Mesenchymal stem cell (in vitro differentiated cells and primary cell): ENCODE measurements at regions not wholly inside any gene's neighbourhood (a gene's known extent, or its start where the extent isn't known, plus 50 kb on each side); places are given as distances from the start of the nearest gene placed in this dataset.
"Not testable (repeated sequence)": the region's sequence is repeated elsewhere in the genome, so short reads cannot be mapped to it uniquely, and the experiment has no call there.

Source experiments
- DNase-seq: peaks from one replicate; pipeline ENCODE4 v3.0.0-alpha.2; 2013
- H2AFZ ChIP-seq: one replicate; pipeline ENCODE4 v1.6.1; 2013; ENCODE audit warnings: low read depth, mild to moderate bottlenecking, control low read depth, inconsistent platforms, low read length, moderate library complexity
- H2AK5ac ChIP-seq: 2 replicates; pipeline ENCODE4 v1.6.1; 2013; ENCODE audit warnings: low read length, moderate library complexity, mild to moderate bottlenecking, inconsistent platforms; ENCODE audit not compliant: severe bottlenecking
- H2BK120ac ChIP-seq: one replicate; pipeline ENCODE4 v1.6.1; 2013; ENCODE audit warnings: low read depth, mild to moderate bottlenecking, inconsistent platforms, low read length, moderate library complexity
- H2BK12ac ChIP-seq, 2 experiments: one replicate each; pipeline ENCODE4 v1.6.1; 2013; ENCODE audit warnings: inconsistent platforms in 2 of 2, low read length in 2 of 2, mild to moderate bottlenecking in 2 of 2, moderate library complexity in 2 of 2, control low read depth in 1 of 2
- H2BK15ac ChIP-seq: one replicate; pipeline ENCODE4 v1.6.1; 2013; ENCODE audit warnings: mild to moderate bottlenecking, low read depth, inconsistent platforms; ENCODE audit not compliant: poor library complexity, severe bottlenecking
- H2BK5ac ChIP-seq: 2 replicates; pipeline ENCODE4 v1.6.1; 2013; ENCODE audit warnings: low read depth, mild to moderate bottlenecking, low read length, control low read depth, inconsistent platforms; ENCODE audit not compliant: poor library complexity, severe bottlenecking
- H3K14ac ChIP-seq, 2 experiments: one replicate each; pipeline ENCODE4 v1.6.1; 2013; ENCODE audit warnings: inconsistent platforms in 2 of 2, low read length in 2 of 2, control low read depth in 1 of 2, mild to moderate bottlenecking in 1 of 2, moderate library complexity in 1 of 2
- H3K18ac ChIP-seq, 2 experiments: one replicate each; pipeline ENCODE4 v1.6.1; 2013; ENCODE audit warnings: inconsistent platforms in 2 of 2, low read length in 2 of 2, control low read depth in 1 of 2, low read depth in 1 of 2, mild to moderate bottlenecking in 1 of 2
- H3K23ac ChIP-seq, 2 experiments: one replicate each; pipeline ENCODE4 v1.6.1; 2013; ENCODE audit warnings: inconsistent platforms in 2 of 2, low read length in 2 of 2, mild to moderate bottlenecking in 2 of 2, moderate library complexity in 2 of 2, control low read depth in 1 of 2
- H3K27ac ChIP-seq: 2 replicates; pipeline ENCODE4 v1.5.1; 2013; ENCODE audit warnings: mild to moderate bottlenecking, moderate library complexity, low read length, control low read depth, inconsistent platforms; ENCODE audit not compliant: poor library complexity, severe bottlenecking
- H3K27me3 ChIP-seq, 2 experiments: 2 replicates each; pipeline versions ENCODE4 v1.6.1 to v1.7.0; 2013; ENCODE audit warnings: low read length in 2 of 2, mild to moderate bottlenecking in 2 of 2, moderate library complexity in 2 of 2, control low read depth in 1 of 2, inconsistent platforms in 1 of 2; ENCODE audit not compliant: control insufficient read depth in 1 of 2, insufficient read depth in 1 of 2
- H3K36me3 ChIP-seq, 2 experiments: 2 replicates each; pipeline versions ENCODE4 v1.6.1 to v1.7.0; 2013; ENCODE audit warnings: low read length in 2 of 2, control low read depth in 1 of 2, inconsistent platforms in 1 of 2, low read depth in 1 of 2, mild to moderate bottlenecking in 1 of 2; ENCODE audit not compliant: insufficient read depth in 2 of 2, control insufficient read depth in 1 of 2
- H3K4ac ChIP-seq, 2 experiments: one replicate each; pipeline ENCODE4 v1.6.1; 2013; ENCODE audit warnings: inconsistent platforms in 2 of 2, low read length in 2 of 2, mild to moderate bottlenecking in 2 of 2, moderate library complexity in 2 of 2, control low read depth in 1 of 2, low read depth in 1 of 2
- H3K4me1 ChIP-seq: 2 replicates; pipeline ENCODE4 v1.6.1; 2013; ENCODE audit warnings: low read depth, low read length, control low read depth; ENCODE audit not compliant: control insufficient read depth, insufficient read depth
- H3K4me2 ChIP-seq: 2 replicates; pipeline ENCODE4 v1.6.1; 2013; ENCODE audit warnings: low read length, mild to moderate bottlenecking, inconsistent platforms; ENCODE audit not compliant: poor library complexity, severe bottlenecking
- H3K4me3 ChIP-seq, 2 experiments: 2 replicates each; pipeline versions ENCODE4 v1.5.1 to v1.7.0; 2013; ENCODE audit warnings: low read length in 2 of 2, mild to moderate bottlenecking in 2 of 2, control low read depth in 1 of 2, low read depth in 1 of 2; ENCODE audit not compliant: insufficient read depth in 1 of 2
- H3K79me1 ChIP-seq: replicated peaks from 2 replicates; pipeline ENCODE4 v1.6.1; 2013; ENCODE audit warnings: mild to moderate bottlenecking, control low read depth, low read length, inconsistent platforms; ENCODE audit not compliant: poor library complexity, severe bottlenecking
- H3K9ac ChIP-seq: 2 replicates; pipeline ENCODE4 v1.7.0; 2013; ENCODE audit warnings: mild to moderate bottlenecking, low read length, moderate library complexity
- H3K9me3 ChIP-seq: 2 replicates; pipeline ENCODE4 v1.7.0; 2013; ENCODE audit warnings: mild to moderate bottlenecking, low read length; ENCODE audit not compliant: control insufficient read depth
- H4K8ac ChIP-seq: one replicate; pipeline ENCODE4 v1.6.1; 2013; ENCODE audit warnings: inconsistent platforms, mild to moderate bottlenecking, low read length, moderate library complexity
- H4K91ac ChIP-seq: one replicate; pipeline ENCODE4 v1.6.1; 2013; ENCODE audit warnings: mild to moderate bottlenecking, low read length, inconsistent platforms
- WGBS: methylation state at CpG from one replicate; pipeline ENCODE4 v1.1.7; 2013; ENCODE audit warnings: mixed read lengths; 5-methylcytosine and 5-hydroxymethylcytosine counted together

DNA sequence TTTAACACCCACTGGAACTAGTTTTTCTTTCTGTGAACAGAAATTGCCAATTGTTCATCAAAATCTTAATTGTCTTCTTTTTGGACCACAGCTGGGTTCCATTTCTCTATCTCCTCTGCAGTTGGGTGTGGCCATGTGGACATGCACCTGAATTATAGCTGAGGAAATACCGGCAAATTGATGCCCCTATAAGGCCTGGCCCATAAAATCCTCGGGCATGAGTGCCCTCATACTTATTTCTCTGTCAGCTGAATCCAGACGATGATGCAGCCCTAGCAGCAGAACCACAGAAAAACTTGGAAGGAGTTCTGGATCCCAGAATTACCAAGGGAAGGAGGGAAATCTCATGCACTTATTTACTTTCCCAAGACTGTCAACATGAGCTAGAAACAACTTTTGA lies 249.0 kb downstream of the CYRIA start:
- Histone ChIP-seq H3K4ac (no peak overlapping the region), H4K8ac (no peak overlapping the region), H3K18ac (no peak overlapping the region), H2BK15ac (no peak overlapping the region), H3K79me1 (no peaks in the 10 kb centered on the region), H3K23ac (no peak overlapping the region), H2BK12ac (no peak overlapping the region), H3K9me3 (peaks cover 3% of the 10 kb centered on the region), H2BK120ac (no peak overlapping the region), H3K27me3 (no peaks in the 10 kb centered on the region), H3K27ac (no peak overlapping the region), H3K4me1 (no peaks in the 10 kb centered on the region), H2AK5ac (no peak overlapping the region), H3K14ac (no peak overlapping the region), H3K4me2 (no peak overlapping the region), H3K36me3 (no peaks in the 10 kb centered on the region), H3K4me3 (no peak overlapping the region), H2BK5ac (no peak overlapping the region), H3K9ac (no peak overlapping the region), H2AFZ (no peak overlapping the region), H4K91ac (no peak overlapping the region)
- WGBS = 77% methylated on average over 3 of the region's 3 CpGs
- no peak for DNase-seq

- H2AFZ ChIP-seq, H2BK15ac ChIP-seq, H3K4me1 ChIP-seq, H4K91ac ChIP-seq, H4K8ac ChIP-seq, H3K9ac ChIP-seq, H3K14ac ChIP-seq, H2BK5ac ChIP-seq, H3K36me3 ChIP-seq, H3K4me2 ChIP-seq, H2BK120ac ChIP-seq, H3K23ac ChIP-seq, H3K4me3 ChIP-seq, H2BK12ac ChIP-seq, DNase-seq, H2AK5ac ChIP-seq, H3K18ac ChIP-seq, H3K4ac ChIP-seq, H3K9me3 ChIP-seq, H3K27ac ChIP-seq, H3K79me1 ChIP-seq, H3K27me3 ChIP-seq: not testable (repeated sequence)
- 79% methylated on average over 3 of the region's 6 CpGs for WGBS
Observed at GRCh38 chr2:16415861-16416260, 249.8 kb downstream of the CYRIA start.

DNA sequence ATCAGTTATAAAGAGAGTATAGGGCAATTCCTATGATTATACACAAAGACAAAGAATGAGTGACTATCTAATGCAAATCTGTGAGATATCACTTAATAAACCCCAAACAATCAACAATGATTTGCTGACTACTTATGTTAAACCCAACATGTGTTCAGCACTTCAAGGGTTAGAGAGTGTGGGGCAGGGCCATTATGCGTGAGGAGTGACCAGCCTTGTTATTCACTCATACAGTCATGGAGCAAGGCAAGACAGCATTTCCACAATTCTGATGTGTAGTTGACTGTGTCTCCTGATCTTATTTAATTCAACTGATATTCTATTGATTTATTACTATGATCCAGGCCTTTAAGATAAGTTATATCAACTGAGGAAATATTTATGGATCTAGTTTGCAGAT lies 251.7 kb downstream of the CYRIA start:
- Histone ChIP-seq H3K4me2 (no peak overlapping the region), H3K23ac (no peak overlapping the region), H2BK120ac (no peak overlapping the region), H3K9me3 (peaks cover 3% of the 10 kb centered on the region), H3K4ac (no peak overlapping the region), H2BK12ac (no peak overlapping the region), H3K14ac (no peak overlapping the region), H4K8ac (no peak overlapping the region), H3K27ac (no peak overlapping the region), H3K18ac (no peak overlapping the region), H3K79me1 (no peaks in the 10 kb centered on the region), H3K9ac (no peak overlapping the region), H2BK5ac (no peak overlapping the region), H3K4me3 (no peak overlapping the region), H2AFZ (no peak overlapping the region), H3K4me1 (no peaks in the 10 kb centered on the region), H4K91ac (no peak overlapping the region), H3K36me3 (no peaks in the 10 kb centered on the region), H2BK15ac (no peak overlapping the region), H2AK5ac (no peak overlapping the region), H3K27me3 (no peaks in the 10 kb centered on the region)
- WGBS = no CpG with 5 or more reads among the region's 1 CpG
- no peak for DNase-seq

- Histone ChIP-seq H3K4me2 (no peak overlapping the region), H3K9ac (no peak overlapping the region), H2BK12ac (no peak overlapping the region), H3K18ac (no peak overlapping the region), H3K27me3 (no peaks in the 10 kb centered on the region), H2BK15ac (no peak overlapping the region), H3K4me3 (no peak overlapping the region), H3K79me1 (no peaks in the 10 kb centered on the region), H2BK5ac (no peak overlapping the region), H4K91ac (no peak overlapping the region), H3K4ac (no peak overlapping the region), H2AFZ (no peak overlapping the region), H2AK5ac (no peak overlapping the region), H3K36me3 (no peaks in the 10 kb centered on the region), H2BK120ac (no peak overlapping the region), H3K4me1 (no peaks in the 10 kb centered on the region), H3K9me3 (peaks cover 3% of the 10 kb centered on the region), H3K14ac (no peak overlapping the region), H3K27ac (no peak overlapping the region), H3K23ac (no peak overlapping the region), H4K8ac (no peak overlapping the region)
- WGBS = 58% methylated on average over 5 of the region's 5 CpGs
- DNase-seq = no peak
Observed at GRCh38 chr2:16413285-16413684, 252.3 kb downstream of the CYRIA start.
